HG03354 (cell line): ENCODE measurements at regions not wholly inside any gene's neighbourhood (a gene's known extent, or its start where the extent isn't known, plus 50 kb on each side); places are given as distances from the start of the nearest gene placed in this dataset.
"Not testable (repeated sequence)": the region's sequence is repeated elsewhere in the genome, so short reads cannot be mapped to it uniquely, and the experiment has no call there.

ENCODE experiments used
- ATAC-seq: cut with Tn5 transposase; IDR thresholded peaks from one replicate; pipeline ENCODE4 v1.9.1; 2021; ENCODE audit warnings: mild to moderate bottlenecking; ENCODE audit not compliant: unreplicated experiment, poor library complexity, severe bottlenecking

- not testable (repeated sequence) for ATAC-seq
These were observed 491.6 kb downstream of the TMEM121 start for GRCh38 chr14:106017952-106018351.

DNA sequence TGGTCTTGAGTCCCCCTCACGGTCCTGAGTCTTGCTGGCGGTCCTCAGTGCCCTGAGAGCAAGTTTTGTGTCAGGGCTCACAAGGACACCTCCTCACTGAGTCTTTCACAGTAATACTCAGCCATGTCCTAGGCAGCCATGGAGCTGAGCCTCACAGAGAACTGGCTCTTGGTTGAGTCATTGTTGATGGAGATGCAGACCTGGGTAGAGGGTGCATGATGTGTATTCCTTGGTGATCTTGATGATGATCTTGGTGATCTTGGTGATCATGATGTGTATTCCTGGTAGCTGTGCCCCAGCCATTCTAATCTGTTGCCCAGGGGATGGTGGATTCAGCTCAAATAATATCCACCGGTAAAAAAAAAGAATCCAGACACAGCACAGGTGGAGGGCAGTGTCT lies 495.4 kb downstream of the TMEM121 start:
- no peak for ATAC-seq

GRCh38 chr14:106022648-106023047 lies 496.3 kb downstream of the TMEM121 start:
- not testable (repeated sequence) for ATAC-seq

DNA sequence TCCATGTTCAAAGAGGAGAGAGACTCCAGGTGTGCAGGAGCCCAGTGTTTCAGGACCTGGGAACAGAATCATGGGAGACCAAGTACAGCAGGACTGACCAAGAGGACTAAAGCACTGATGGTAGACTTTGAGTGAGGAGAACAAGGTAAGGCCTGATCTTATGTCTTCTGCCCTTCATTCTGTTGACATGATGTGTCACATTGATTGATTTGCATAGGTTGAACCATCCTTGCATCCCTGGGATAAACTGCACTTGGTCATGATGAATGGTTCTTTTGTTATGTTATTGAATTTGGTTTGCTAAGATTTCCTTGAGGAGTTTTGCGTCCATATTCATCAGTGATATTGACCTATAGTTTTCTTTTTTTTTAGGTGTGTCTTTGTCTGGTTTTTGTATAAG lies 497.0 kb downstream of the TMEM121 start:
- no peak for ATAC-seq

DNA sequence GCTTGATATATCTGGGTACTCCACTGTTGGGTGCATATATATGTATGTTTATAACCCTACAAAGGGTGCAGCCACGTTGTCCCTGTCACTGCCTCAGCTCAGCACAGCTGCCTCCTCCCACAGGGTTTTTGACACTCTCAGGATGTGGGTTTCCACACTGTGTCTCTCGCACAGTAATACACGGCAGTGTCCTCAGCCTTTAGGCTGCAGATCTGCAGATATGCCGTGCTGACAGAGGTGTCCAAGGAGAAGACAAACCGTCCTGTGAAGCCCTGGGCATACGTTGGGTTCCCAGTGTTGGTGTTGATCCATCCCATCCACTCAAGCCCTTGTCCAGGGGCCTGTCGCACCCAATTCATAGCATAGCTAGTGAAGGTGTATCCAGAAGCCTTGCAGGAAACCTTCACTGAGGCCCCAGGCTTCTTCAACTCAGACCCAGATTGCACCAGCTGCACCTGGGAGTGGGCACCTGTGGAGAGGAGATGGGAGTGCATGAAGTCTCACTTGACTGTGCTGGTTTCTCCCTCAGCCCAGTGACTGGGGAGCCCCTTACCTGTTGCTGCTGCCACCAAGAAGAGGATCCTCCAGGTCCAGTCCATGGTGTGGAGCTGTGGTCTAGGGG lies 498.7 kb downstream of the TMEM121 start:
- no peak for ATAC-seq

GRCh38 chr14:106026026-106026425 lies 499.6 kb downstream of the TMEM121 start:
- ATAC-seq, result no peak

DNA sequence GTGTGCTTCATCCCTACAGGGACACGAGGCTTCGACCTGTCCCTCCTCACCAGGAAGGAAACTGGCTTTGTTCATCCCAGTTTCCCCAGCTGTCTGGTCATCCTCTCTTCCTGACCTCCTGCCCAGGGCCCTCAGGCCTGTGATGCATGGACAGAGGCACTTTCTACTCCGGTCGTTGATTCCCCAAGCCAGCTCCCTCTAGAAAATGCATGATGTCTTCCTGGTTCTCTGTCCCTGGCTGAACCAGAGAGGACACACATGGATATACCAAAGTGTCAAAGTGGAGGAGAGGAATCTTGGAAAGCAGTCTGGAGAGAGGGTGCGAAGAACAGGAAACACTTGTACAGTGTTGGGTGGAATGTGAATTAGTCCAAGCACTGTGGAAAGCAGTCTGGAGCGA lies 501.4 kb downstream of the TMEM121 start:
- not testable (repeated sequence) for ATAC-seq

DNA sequence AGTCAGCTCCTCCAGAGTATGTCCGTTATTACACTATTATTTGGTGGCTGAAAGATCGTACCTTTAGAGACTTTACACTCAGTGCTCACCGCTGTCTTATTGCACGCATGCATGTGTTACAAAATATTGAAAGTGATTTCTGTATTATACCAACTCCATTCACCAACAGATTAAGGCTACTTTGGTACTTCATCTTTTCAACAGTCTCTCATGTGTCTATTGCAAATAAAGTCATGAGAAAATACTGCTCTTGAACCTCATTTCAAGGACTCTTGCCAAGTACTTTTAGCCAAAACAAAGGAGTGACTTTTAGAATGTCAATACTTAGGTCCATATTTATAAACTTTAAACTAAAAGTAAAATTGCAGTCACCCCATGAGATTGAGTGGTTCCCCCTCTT lies 503.6 kb downstream of the TMEM121 start:
- ATAC-seq, result no peak

- no peak for ATAC-seq
These were observed 511.0 kb downstream of the TMEM121 start for GRCh38 chr14:106037380-106037779.

DNA sequence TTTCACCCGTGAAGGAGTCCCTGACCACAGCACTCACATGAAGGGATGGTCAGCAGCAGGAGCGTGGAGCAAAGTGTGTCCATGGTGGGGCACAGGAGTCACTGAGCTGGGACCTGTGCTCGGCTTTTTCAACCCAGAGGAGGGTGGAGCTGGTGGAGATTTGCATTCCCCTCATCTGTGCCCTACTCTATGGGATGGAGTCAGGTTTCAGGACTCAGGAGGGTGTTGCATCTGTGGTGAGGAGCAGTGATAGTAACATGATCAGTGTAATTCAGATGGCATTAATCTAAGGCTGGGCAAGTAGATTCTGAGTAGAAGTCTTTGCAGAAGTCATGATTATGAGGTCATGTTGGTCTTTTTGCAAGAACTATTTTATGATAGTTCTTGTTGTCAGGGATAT lies 511.9 kb downstream of the TMEM121 start:
- ATAC-seq, result no peak

- ATAC-seq, result no peak
These were observed 513.0 kb downstream of the TMEM121 start for GRCh38 chr14:106039400-106039799.

DNA sequence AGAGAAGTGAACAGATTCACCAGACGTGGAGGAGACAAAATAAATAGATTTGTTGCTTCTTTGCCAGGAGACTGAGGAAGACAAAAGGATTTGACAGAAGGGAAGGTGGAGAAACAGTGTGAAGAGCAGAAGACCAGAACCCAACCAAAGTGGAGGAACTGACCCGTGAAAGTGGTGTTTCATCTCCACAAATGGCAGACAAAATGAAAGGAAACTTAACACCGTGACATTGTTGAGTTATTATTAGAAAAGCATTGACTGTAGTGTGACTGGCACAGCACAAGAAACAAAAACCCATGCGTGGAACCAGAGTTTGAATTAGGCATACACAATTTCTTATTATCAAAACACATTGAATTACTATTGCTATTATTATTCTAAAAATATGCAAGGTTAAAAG lies 518.1 kb downstream of the TMEM121 start:
- ATAC-seq, result no peak

DNA sequence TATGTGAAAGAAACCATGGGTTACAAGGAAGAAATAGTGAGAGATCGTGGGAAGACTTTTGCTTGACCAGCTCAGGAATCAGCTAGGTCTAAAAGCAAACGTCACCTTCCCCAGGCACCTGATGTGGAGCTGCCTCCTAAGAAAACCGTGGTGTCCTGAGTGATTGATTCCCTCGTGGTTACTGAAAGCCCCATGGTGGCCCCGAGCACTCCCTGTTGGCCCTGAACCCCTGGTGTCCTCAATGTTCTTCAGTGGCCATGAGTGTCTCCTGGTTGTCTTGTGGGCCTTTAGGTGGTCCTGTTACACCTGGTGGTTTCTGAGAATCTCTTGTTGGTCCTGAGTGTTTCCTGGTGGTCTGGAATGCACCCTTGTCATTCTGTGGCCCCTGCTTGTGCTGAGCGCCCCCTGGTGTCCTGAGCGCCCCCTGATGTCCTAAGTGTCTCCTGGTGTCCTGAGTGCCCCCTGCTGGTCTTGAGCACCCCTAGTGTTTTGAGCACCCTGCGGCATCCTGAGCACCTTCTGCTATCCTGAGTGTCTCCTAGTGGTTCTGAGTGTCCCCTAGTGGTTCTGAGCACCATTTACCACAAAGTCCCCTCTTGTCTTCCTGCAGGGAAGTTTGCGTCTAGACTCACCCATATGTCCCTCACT lies 518.7 kb downstream of the TMEM121 start:
- ATAC-seq, result no peak

GRCh38 chr14:106051796-106052195 lies 525.4 kb downstream of the TMEM121 start:
- ATAC-seq, result no peak

GRCh38 chr14:106055289-106055688 lies 528.9 kb downstream of the TMEM121 start:
- no peak for ATAC-seq

GRCh38 chr14:106058342-106058741 lies 532.0 kb downstream of the TMEM121 start:
- no peak for ATAC-seq

DNA sequence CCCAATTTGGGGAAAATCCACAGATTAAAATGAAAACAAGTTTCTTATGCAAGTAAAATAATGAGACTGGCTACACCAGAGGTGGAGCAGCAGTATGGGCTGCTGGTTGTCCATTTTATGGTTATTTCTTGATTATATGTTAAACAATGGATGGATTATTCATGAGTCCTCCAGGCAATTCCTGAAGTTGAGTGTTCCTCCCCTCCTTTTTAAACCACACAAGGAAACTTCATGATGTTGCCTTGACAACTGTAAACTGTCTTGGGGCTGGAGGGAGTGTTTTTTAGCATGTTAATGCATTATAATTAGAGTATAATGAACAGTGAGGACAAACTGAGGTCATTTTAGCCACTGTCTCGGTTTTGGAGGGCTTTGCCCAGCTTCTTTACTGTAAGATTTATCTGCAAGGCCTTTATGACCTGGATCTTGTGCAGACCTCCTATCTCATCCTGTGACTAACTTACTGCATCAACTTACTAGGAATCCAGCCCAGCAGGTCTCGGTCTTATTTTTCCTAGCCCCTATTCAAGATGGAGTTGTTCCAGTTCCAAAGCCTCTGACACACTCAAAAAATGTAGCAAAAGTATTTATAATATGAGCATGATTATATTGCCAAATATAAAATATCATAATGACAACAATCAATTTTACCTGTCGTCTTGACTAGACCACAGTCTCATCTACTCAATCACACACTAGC lies 534.0 kb downstream of the TMEM121 start:
- ATAC-seq, result no peak

DNA sequence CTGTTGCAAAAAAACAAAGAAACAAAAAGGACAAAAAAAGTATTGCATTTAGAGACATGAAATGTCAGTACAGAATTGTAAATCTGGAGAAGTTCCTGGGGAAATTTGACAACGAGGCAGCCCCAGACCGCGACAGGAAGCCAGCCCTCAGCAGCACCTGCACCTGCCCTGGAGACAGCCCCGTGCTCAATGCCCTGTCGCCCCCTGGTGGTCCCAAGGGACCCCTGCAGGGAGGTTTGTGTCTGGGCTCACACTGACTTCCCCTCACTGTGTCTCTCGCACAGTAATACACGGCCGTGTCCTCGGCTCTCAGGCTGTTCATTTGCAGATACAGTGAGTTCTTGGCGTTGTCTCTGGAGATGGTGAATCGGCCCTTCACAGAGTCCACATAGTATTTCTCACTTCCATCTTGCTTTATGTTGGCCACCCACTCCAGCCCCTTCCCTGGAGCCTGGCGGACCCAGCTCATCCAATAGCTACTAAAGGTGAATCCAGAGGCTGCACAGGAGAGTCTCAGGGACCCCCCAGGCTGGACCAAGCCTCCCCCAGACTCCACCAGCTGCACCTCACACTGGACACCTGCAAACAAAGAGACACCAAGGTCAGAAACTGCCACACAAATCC lies 535.6 kb downstream of the TMEM121 start:
- not testable (repeated sequence) for ATAC-seq

- no peak for ATAC-seq
These were observed 536.3 kb downstream of the TMEM121 start for GRCh38 chr14:106062502-106063272.

- ATAC-seq, result no peak
These were observed 541.6 kb downstream of the TMEM121 start for GRCh38 chr14:106067935-106068334.
